SU-DHL-6 (cell line): ENCODE measurements at regions not wholly inside any gene's neighbourhood (a gene's known extent, or its start where the extent isn't known, plus 50 kb on each side); places are given as distances from the start of the nearest gene placed in this dataset.

Experiments used
- H2AFZ ChIP-seq: fragments of 200-600 bp; sonication (generic); 2 replicates; pipeline ENCODE4 v1.6.1; 2014; ENCODE audit warnings: low read depth, mild to moderate bottlenecking, moderate library complexity, mixed read lengths, antibody characterized with exemption, low read length; ENCODE audit not compliant: severe bottlenecking
- H3F3A ChIP-seq: fragments of 200-600 bp; shearing (Covaris generic); 2 replicates; pipeline ENCODE4 v1.6.0; 2016; ENCODE audit warnings: antibody characterized with exemption, mild to moderate bottlenecking; ENCODE audit not compliant: insufficient read depth
- H3K27ac ChIP-seq: fragments of 200-600 bp; sonication (generic); 2 replicates; pipeline ENCODE4 v1.5.1; 2016; ENCODE audit warnings: low read depth, mild to moderate bottlenecking, low read length, moderate library complexity, mixed read lengths
- H3K27me3 ChIP-seq: fragments of 200-600 bp; sonication (generic), shearing (Covaris generic); 2 replicates; pipeline ENCODE4 v1.6.0; 2014; ENCODE audit warnings: mild to moderate bottlenecking, low read length
- H3K36me3 ChIP-seq: fragments of 200-600 bp; sonication (generic); 2 replicates; pipeline ENCODE4 v1.6.1; 2014; ENCODE audit warnings: mild to moderate bottlenecking, low read length, mixed read lengths
- H3K4me2 ChIP-seq: fragments of 300-600, 200-600 bp; shearing (Covaris generic), sonication (generic); 2 replicates; pipeline ENCODE4 v1.6.0; 2014; ENCODE audit warnings: low read length, low read depth, mild to moderate bottlenecking; ENCODE audit not compliant: poor library complexity, severe bottlenecking
- H3K4me3 ChIP-seq: fragments of 200-600 bp; sonication (generic); 2 replicates; pipeline ENCODE4 v1.5.1; 2014; ENCODE audit warnings: antibody characterized with exemption, low read length, mild to moderate bottlenecking, mixed read lengths; ENCODE audit not compliant: insufficient read depth, poor library complexity, severe bottlenecking
- H3K79me2 ChIP-seq: fragments of 200-600 bp; sonication (generic); 2 replicates; pipeline ENCODE4 v1.6.1; 2014; ENCODE audit warnings: mild to moderate bottlenecking, low read length, moderate library complexity; ENCODE audit not compliant: insufficient read depth
- H3K9ac ChIP-seq: fragments of 200-600 bp; sonication (generic); 2 replicates; pipeline ENCODE4 v1.7.0; 2014; ENCODE audit warnings: mild to moderate bottlenecking, low read length
- H3K9me2 ChIP-seq: fragments of 200-600 bp; sonication (generic); replicated peaks from 2 replicates; pipeline ENCODE4 v1.6.1; 2014; ENCODE audit warnings: low read length; ENCODE audit not compliant: insufficient read depth
- H3K9me3 ChIP-seq: fragments of 200-600 bp; sonication (generic); 2 replicates; pipeline ENCODE4 v1.6.1; 2014; ENCODE audit warnings: low read length, mixed read lengths; ENCODE audit not compliant: insufficient read depth
- H4K20me1 ChIP-seq: fragments of 200-600 bp; sonication (generic); 2 replicates; pipeline ENCODE4 v1.6.1; 2014; ENCODE audit warnings: low read depth, mild to moderate bottlenecking, antibody characterized with exemption, low read length, moderate library complexity, mixed read lengths
- EZH2phosphoT487 ChIP-seq: fragments of 200-600 bp; sonication (generic), shearing (Covaris generic); conservative IDR thresholded peaks from 2 replicates; pipeline ENCODE4 v1.6.1; 2018; ENCODE audit warnings: mild to moderate bottlenecking, antibody characterized with exemption, low read length, moderate library complexity, mixed read lengths
- TF ChIP-seq, protein P1 (sequence below): fragments of 200-600 bp; sonication (generic); IDR thresholded peaks from one replicate; pipeline ENCODE4 v1.5.1; 2017; ENCODE audit warnings: antibody characterized with exemption, mild to moderate bottlenecking, low read length, moderate library complexity; ENCODE audit not compliant: insufficient read depth, poor library complexity, severe bottlenecking

- no peaks in the 10 kb centered on the region for H3K9me2 ChIP-seq
- no peaks in the 10 kb centered on the region for H4K20me1 ChIP-seq
- H3K27me3 ChIP-seq: no peaks in the 10 kb centered on the region
- H3K79me2 ChIP-seq: no peaks in the 10 kb centered on the region
- no peaks in the 10 kb centered on the region for H3F3A ChIP-seq
- no peak overlapping the region for H3K4me3 ChIP-seq
- no peak overlapping the region for H3K4me2 ChIP-seq
- no peak overlapping the region for H3K27ac ChIP-seq
- H3K9me3 ChIP-seq: no peaks in the 10 kb centered on the region
- H3K9ac ChIP-seq: no peak overlapping the region
- no peaks in the 10 kb centered on the region for H3K36me3 ChIP-seq
- H2AFZ ChIP-seq: no peak overlapping the region
- TF ChIP-seq, protein P1, sequence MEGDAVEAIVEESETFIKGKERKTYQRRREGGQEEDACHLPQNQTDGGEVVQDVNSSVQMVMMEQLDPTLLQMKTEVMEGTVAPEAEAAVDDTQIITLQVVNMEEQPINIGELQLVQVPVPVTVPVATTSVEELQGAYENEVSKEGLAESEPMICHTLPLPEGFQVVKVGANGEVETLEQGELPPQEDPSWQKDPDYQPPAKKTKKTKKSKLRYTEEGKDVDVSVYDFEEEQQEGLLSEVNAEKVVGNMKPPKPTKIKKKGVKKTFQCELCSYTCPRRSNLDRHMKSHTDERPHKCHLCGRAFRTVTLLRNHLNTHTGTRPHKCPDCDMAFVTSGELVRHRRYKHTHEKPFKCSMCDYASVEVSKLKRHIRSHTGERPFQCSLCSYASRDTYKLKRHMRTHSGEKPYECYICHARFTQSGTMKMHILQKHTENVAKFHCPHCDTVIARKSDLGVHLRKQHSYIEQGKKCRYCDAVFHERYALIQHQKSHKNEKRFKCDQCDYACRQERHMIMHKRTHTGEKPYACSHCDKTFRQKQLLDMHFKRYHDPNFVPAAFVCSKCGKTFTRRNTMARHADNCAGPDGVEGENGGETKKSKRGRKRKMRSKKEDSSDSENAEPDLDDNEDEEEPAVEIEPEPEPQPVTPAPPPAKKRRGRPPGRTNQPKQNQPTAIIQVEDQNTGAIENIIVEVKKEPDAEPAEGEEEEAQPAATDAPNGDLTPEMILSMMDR: no peak
- no peak for TF ChIP-seq EZH2phosphoT487
These were observed 109.9 kb upstream of the DTNA start for GRCh38 chr18:34600158-34600557.

GRCh38 chr18:34600874-34601656, 109.0 kb upstream of the DTNA start:
- H3K9me3 ChIP-seq: no peaks in the 10 kb centered on the region
- H3K36me3 ChIP-seq: no peaks in the 10 kb centered on the region
- TF ChIP-seq, protein P1: no peak
- TF ChIP-seq EZH2phosphoT487: no peak
- H3K9ac ChIP-seq: no peak overlapping the region
- H3K27me3 ChIP-seq: no peaks in the 10 kb centered on the region
- no peak overlapping the region for H3K4me2 ChIP-seq
- no peaks in the 10 kb centered on the region for H4K20me1 ChIP-seq
- no peaks in the 10 kb centered on the region for H3F3A ChIP-seq
- no peaks in the 10 kb centered on the region for H3K9me2 ChIP-seq
- no peak overlapping the region for H3K4me3 ChIP-seq
- H3K79me2 ChIP-seq: no peaks in the 10 kb centered on the region
- H2AFZ ChIP-seq: no peak overlapping the region
- no peak overlapping the region for H3K27ac ChIP-seq

GRCh38 chr18:34604591-34604990, 105.5 kb upstream of the DTNA start:
- H3F3A ChIP-seq: no peaks in the 10 kb centered on the region
- no peak overlapping the region for H3K27ac ChIP-seq
- no peaks in the 10 kb centered on the region for H3K9me3 ChIP-seq
- no peak overlapping the region for H3K4me3 ChIP-seq
- H3K79me2 ChIP-seq: no peaks in the 10 kb centered on the region
- H3K36me3 ChIP-seq: no peaks in the 10 kb centered on the region
- no peaks in the 10 kb centered on the region for H4K20me1 ChIP-seq
- no peak for TF ChIP-seq EZH2phosphoT487
- TF ChIP-seq, protein P1: no peak
- no peaks in the 10 kb centered on the region for H3K27me3 ChIP-seq
- H3K4me2 ChIP-seq: no peak overlapping the region
- H2AFZ ChIP-seq: no peak overlapping the region
- H3K9me2 ChIP-seq: no peaks in the 10 kb centered on the region
- H3K9ac ChIP-seq: no peak overlapping the region
